Upper lobe of left lung (tissue), 6 donors: ENCODE measurements at regions not wholly inside any gene's neighbourhood (a gene's known extent, or its start where the extent isn't known, plus 50 kb on each side); places are given as distances from the start of the nearest gene placed in this dataset.
"Not testable (repeated sequence)": the region's sequence is repeated elsewhere in the genome, so short reads cannot be mapped to it uniquely, and the experiment has no call there.

Experiments used
- ATAC-seq, 2 donors: fragments of 200-7000 bp; cut with Tn5 transposase; one replicate each; pipeline ENCODE4 v1.9.1; 2022; ENCODE audit warnings: mild to moderate bottlenecking in 2 of 2, moderate library complexity in 2 of 2; ENCODE audit not compliant: low FRiP score in 2 of 2
- DNase-seq, 2 donors: peaks; one replicate each; pipeline ENCODE4 v3.0.0-alpha.2; 2019 to 2020
- H3K27ac ChIP-seq, 4 donors: fragments of 200-600 bp; sonication (generic); one replicate each; pipeline ENCODE4 v1.5.1; 2016 to 2019
- H3K27me3 ChIP-seq, 4 donors: fragments of 200-600 bp; sonication (generic); one replicate each; pipeline ENCODE4 v1.5.1; 2017 to 2019
- H3K36me3 ChIP-seq, 4 donors: fragments of 200-600 bp; sonication (generic); one replicate each; pipeline ENCODE4 v1.5.1; 2016 to 2019
- H3K4me1 ChIP-seq, 4 donors: fragments of 200-600 bp; sonication (generic); one replicate each; pipeline ENCODE4 v1.5.1; 2018 to 2019
- H3K4me3 ChIP-seq, 4 donors: fragments of 200-600 bp; sonication (generic); one replicate each; pipeline ENCODE4 v1.5.1; 2017 to 2019; ENCODE audit warnings: mild to moderate bottlenecking in 2 of 4, moderate library complexity in 1 of 4
- H3K9me3 ChIP-seq, 4 donors: fragments of 200-600 bp; sonication (generic); one replicate each; pipeline ENCODE4 v1.5.1; 2018 to 2019
- EP300 ChIP-seq, 4 donors: sonication (generic); formaldehyde crosslinking; IDR thresholded peaks; one replicate each; pipeline ENCODE4 v1.5.1; 2017; ENCODE audit warnings: antibody characterized with exemption in 4 of 4, control low read depth in 2 of 4
- POLR2A ChIP-seq, 4 donors: fragments of 450-650 bp; IDR thresholded peaks; one replicate each; pipeline ENCODE4 v1.5.1; 2016 to 2017; ENCODE audit warnings: antibody characterized with exemption in 4 of 4, mild to moderate bottlenecking in 2 of 4
- POLR2AphosphoS5 ChIP-seq, 2 donors: sonication (generic); formaldehyde crosslinking; IDR thresholded peaks; one replicate each; pipeline ENCODE4 v1.5.1; 2017; ENCODE audit warnings: antibody characterized with exemption in 2 of 2
- WGBS, 2 donors: methylation state at CpG; one replicate each; pipeline ENCODE4 v1.1.5; 2017 to 2018; 5-methylcytosine and 5-hydroxymethylcytosine counted together
- TF ChIP-seq, protein P1 (sequence below), 6 experiments: fragments of 450-650 bp in 4 of 6; fragments of 200-600 bp in 2 of 6; sonication (generic) in 2 of 6; IDR thresholded peaks; one replicate each; pipeline ENCODE4 v1.5.1; 2016 to 2019; ENCODE audit warnings: antibody characterized with exemption in 6 of 6
- donor health status: DM: no; HTN: no; CAD: no; lungs with moderate emphysema.
- donor health status: DM: no; HTN: yes; CAD: no; lungs with severe emphysema.

DNA sequence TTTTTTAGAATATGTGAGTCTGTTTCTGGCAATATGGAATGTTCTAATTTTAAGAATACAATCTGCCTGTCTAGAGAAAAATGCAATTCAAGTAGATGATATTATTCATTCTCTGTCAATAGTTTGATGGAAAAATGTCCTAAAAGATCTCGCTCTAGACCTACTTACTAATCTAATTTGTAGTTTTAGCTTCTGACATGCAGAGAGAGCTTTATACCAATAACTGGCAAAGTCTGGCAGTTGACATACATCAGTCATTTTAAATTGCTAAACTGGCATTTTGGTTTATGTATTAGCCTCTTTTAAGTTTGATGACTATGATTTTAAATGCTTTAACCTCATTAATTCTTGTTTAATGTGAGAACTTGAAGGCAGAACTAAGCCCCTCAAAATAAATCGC is 355.0 kb upstream of the CDH10 start:
- 86 to 91% methylated on average over 2 of the region's 2 CpGs for WGBS, 2 donors
- ATAC-seq (no peak), DNase-seq (no peak)
- Histone ChIP-seq H3K4me3 (no peak overlapping the region), H3K27me3 (no peaks in the 10 kb centered on the region), H3K4me1 (no peaks in the 10 kb centered on the region), H3K36me3 (no peaks in the 10 kb centered on the region), H3K9me3 (no peaks in the 10 kb centered on the region), H3K27ac (no peak overlapping the region)
- TF ChIP-seq POLR2A (IDR thresholded peaks at IDR 0.05) = no peak
- no peak for TF ChIP-seq POLR2AphosphoS5 (IDR thresholded peaks at IDR 0.05)
- TF ChIP-seq EP300 (IDR thresholded peaks at IDR 0.05) = no peak
- TF ChIP-seq, protein P1, sequence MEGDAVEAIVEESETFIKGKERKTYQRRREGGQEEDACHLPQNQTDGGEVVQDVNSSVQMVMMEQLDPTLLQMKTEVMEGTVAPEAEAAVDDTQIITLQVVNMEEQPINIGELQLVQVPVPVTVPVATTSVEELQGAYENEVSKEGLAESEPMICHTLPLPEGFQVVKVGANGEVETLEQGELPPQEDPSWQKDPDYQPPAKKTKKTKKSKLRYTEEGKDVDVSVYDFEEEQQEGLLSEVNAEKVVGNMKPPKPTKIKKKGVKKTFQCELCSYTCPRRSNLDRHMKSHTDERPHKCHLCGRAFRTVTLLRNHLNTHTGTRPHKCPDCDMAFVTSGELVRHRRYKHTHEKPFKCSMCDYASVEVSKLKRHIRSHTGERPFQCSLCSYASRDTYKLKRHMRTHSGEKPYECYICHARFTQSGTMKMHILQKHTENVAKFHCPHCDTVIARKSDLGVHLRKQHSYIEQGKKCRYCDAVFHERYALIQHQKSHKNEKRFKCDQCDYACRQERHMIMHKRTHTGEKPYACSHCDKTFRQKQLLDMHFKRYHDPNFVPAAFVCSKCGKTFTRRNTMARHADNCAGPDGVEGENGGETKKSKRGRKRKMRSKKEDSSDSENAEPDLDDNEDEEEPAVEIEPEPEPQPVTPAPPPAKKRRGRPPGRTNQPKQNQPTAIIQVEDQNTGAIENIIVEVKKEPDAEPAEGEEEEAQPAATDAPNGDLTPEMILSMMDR (IDR thresholded peaks at IDR 0.05) = no peak

- H3K9me3 ChIP-seq = no peaks in the 10 kb centered on the region
- no peak for ATAC-seq
- WGBS, 2 donors = 46 to 53% methylated on average over 2 of the region's 2 CpGs
- H3K36me3 ChIP-seq = no peaks in the 10 kb centered on the region
- H3K4me1 ChIP-seq = no peaks in the 10 kb centered on the region
- H3K27ac ChIP-seq = no peak overlapping the region
- H3K4me3 ChIP-seq = no peak overlapping the region
- no peak for DNase-seq
- TF ChIP-seq, protein P1 (IDR thresholded peaks at IDR 0.05) = no peak
- TF ChIP-seq EP300 (IDR thresholded peaks at IDR 0.05) (no peak), POLR2A (IDR thresholded peaks at IDR 0.05) (no peak), POLR2AphosphoS5 (IDR thresholded peaks at IDR 0.05) (no peak)
- no peaks in the 10 kb centered on the region for H3K27me3 ChIP-seq
Observed at GRCh38 chr5:24998641-24999040, 353.9 kb upstream of the CDH10 start.

DNA sequence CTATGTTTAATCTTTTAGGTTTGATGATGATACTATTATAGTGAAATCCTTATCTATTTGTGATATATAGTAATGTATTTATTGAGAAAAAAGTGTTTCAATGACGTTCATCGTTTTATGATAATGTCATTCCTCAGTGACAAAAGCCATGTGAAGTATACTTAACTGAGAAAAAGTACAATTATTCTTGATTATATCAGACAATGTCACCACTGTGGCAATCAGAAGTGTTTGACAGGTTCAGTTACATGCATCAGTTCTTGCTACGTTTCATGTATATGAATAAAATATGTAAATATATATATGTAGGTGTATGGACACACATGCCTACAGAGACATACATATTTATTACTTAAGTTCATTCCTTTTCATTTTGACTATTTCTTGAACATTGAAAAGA is 341.5 kb upstream of the CDH10 start:
- no peak for TF ChIP-seq EP300 (IDR thresholded peaks at IDR 0.05)
- Histone ChIP-seq H3K27ac (no peak overlapping the region), H3K4me3 (no peak overlapping the region), H3K4me1 (no peaks in the 10 kb centered on the region), H3K27me3 (no peaks in the 10 kb centered on the region), H3K36me3 (no peaks in the 10 kb centered on the region), H3K9me3 (no peaks in the 10 kb centered on the region)
- DNase-seq = no peak
- WGBS, 2 donors = 82 to 84% methylated on average over 3 of the region's 3 CpGs
- no peak for ATAC-seq

- not testable (repeated sequence) for H3K36me3 ChIP-seq, DNase-seq, H3K4me1 ChIP-seq, H3K9me3 ChIP-seq, H3K4me3 ChIP-seq, ATAC-seq, H3K27ac ChIP-seq, H3K27me3 ChIP-seq
- 85 to 91% methylated on average over 3 of the region's 3 CpGs for WGBS, 2 donors
Observed at GRCh38 chr5:24978552-24978951, 333.8 kb upstream of the CDH10 start.

GRCh38 chr5:24963611-24964010 is 318.8 kb upstream of the CDH10 start:
- Histone ChIP-seq H3K27me3 (no peaks in the 10 kb centered on the region), H3K9me3 (no peaks in the 10 kb centered on the region), H3K4me1 (no peaks in the 10 kb centered on the region), H3K27ac (no peak overlapping the region), H3K4me3 (no peak overlapping the region), H3K36me3 (no peaks in the 10 kb centered on the region)
- TF ChIP-seq POLR2AphosphoS5 (IDR thresholded peaks at IDR 0.05) (no peak), EP300 (IDR thresholded peaks at IDR 0.05) (no peak), POLR2A (IDR thresholded peaks at IDR 0.05) (no peak)
- TF ChIP-seq, protein P1 (IDR thresholded peaks at IDR 0.05) = no peak
- no peak for ATAC-seq
- DNase-seq = no peak
- WGBS, 2 donors = 33 to 34% methylated on average over 1 of the region's 1 CpG

DNA sequence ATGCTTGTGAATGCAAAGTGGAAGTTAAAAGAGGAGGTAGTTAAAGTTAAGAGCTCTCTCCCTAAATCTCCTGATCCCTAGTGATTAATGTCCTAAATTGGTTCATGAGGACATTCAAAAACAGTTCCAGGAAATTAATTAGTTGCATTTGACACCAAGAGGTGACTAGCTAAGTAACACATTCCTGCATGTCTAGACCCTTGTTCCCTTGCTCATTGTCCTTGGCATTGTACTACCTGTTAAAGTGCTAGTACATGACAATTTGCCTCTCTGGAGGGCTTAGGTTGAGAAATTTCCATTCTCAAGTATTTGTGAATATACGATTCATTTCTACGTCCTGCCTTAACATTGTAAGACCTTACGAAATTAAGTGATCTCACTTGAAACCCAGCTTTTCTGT is 278.6 kb upstream of the CDH10 start:
- no peaks in the 10 kb centered on the region for H3K36me3 ChIP-seq
- ATAC-seq (no peak), DNase-seq (no peak)
- no peaks in the 10 kb centered on the region for H3K27me3 ChIP-seq
- TF ChIP-seq, protein P1 (IDR thresholded peaks at IDR 0.05) = no peak
- no peak overlapping the region for H3K27ac ChIP-seq
- H3K4me3 ChIP-seq = no peak overlapping the region
- no peaks in the 10 kb centered on the region for H3K9me3 ChIP-seq
- H3K4me1 ChIP-seq = no peaks in the 10 kb centered on the region
- WGBS, 2 donors = 77 to 78% methylated on average over 3 of the region's 3 CpGs
